Amniotic epithelial cell (primary cell): ENCODE measurements at regions not wholly inside any gene's neighbourhood (a gene's known extent, or its start where the extent isn't known, plus 50 kb on each side); places are given as distances from the start of the nearest gene placed in this dataset.

Experiments
- DNase-seq: peaks from one replicate; pipeline ENCODE4 v3.0.0-alpha.2; 2010; ENCODE audit warnings: low read depth

DNA sequence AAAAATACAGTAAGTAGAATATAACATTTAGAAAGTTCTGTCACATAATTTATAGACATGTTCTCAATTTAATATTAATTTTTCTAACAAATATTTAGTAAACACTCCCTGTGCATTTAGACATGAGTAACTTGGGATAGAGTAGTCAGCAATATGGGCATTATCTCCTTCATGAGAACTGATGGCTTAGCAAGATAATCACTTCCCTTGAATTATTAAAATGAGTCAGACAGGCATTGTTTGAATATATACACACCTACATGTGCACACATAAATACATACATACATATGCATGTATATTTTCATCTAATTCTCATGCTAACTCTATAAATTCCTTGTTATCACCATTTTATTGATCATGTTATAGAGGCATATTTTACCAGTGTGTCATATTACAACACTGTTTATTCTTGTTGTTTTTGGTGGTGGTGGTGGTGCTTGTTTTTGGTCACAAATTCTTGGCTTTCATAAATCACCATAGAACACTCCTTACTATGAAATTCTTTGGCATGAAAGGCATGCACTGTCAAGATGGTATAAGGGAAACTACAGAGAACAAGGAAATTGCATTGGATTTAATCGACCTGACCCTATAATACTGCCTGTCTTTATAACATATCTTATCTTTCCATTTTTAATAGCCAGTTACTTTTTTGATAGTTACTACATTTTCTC is 434.5 kb upstream of the MANEA start:
- DNase-seq, result no peak

DNA sequence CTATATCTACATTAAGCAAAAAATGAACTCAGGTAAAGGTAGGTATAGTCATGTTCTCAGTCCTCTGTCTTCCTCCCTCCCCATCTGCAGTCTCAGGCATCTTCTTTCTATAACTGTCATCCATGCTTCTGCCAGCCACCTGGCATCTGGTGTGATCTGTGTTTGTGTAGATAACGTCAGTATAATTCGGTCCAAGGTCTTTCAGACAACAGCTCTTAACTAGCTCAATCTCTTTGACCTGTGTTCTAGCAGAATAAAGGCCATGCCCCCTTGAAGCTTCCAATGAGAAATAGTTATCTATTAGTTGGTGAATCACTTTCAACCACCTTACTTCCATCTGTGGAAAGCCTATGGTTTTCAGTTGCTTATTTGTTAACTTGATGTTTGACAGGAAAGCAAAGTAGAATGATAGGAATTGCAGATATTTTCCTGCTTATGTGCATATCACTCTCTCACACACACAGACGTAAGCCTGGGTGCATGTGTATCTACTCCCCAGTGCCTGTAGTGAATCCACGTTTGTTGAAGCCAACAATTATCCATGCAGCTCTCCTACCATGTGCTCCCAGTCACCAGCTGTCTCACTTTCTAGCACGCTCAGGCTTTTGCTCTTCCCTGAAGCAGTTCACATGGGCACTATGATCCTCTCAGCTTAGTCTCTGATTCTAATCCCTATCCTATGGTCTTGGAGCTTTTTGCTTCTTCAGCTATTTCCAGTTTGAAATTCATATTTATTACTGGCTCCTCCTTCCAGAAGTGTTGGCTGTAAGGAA is 433.7 kb upstream of the MANEA start:
- DNase-seq, result no peak

DNA sequence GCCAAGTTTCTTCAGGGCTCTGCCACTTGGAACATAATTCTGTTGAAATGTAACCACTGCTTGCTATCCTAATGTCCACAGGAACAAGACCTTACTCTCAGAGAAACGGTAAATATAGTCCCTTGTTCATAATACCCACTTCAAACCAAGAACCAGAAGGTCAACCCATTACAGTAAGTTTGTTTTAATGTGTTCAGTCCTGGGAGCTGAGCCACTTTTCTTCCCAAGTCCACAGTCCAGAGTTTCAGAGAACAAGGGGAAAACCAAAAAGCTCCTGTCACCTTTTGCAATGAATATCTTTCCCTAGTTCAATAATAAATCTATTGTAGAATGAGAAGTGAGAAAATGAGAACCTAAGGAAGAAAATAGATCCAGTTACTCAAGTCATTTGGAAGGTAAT is 431.9 kb upstream of the MANEA start:
- no peak for DNase-seq

DNA sequence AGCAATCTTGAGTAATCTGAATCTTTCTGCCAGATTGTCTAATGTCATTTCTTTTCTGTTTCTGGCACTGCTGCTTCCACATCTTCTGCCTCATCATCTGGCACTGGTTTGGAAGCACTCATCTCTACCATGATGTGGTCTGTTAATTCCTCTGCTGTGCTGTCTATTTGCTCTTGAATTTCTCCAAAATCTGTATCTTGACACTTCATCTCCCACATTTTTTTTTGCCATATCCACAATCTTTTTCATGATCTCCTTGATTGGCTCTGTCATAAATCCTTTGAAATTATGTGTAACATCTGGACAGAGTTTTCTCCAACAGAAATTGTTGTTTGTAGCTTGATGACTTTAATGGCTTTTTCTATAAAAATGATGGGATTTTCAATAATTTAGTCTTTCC is 417.8 kb upstream of the MANEA start:
- no peak for DNase-seq

DNA sequence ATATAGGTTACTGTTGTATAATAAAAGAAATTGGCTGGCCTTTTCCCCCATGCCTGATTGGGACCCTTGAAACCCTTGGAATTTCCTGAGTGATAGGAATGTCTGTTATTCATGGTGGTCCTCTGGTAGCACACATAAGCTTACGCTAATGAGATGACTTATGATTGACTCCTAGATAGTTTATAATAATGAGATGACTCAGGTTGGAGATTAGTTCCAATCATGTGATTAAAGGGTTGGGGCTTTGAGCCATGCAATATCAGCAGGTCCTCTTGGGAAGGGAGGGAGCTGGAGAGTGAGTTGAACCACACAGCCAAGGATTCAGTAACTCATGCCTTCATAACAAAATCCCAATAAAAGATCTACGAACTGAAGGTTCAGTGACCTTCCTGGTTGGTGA is 407.6 kb upstream of the MANEA start:
- peak; percentile 7 for DNase-seq

DNA sequence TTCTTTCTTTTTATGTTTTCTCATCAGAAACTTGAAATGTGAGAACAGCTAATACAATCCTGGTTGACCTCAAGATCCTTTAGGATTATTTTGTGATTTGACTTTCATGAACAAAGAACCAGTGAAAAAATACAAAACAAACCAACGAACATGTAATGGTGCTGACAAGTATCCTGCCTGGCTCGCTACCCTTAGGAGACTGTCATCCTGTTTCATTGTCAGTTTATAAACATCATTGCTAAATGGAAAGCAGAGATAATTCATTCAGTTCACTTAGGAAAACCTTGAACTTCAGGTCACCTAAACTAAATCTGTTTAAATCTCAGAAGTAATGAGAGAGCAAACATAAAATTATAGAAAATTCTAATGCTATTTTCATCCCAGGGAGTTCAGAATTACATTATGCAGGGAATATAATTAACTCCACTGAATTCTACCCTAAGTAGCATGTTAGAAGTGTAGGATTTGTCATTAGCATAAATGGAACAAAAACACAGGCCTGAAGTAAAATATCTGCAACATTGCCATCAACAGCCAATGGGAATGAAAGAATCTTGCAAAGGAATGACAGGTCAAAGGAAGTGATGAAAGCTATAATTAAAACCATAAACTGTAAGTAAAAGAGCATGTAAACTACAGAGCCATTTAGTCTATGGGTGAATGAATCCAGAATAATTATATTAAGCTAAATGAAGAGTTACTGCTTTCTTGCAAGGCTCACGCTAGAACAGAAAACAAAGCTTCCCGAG is 401.2 kb upstream of the MANEA start:
- DNase-seq, result no peak

DNA sequence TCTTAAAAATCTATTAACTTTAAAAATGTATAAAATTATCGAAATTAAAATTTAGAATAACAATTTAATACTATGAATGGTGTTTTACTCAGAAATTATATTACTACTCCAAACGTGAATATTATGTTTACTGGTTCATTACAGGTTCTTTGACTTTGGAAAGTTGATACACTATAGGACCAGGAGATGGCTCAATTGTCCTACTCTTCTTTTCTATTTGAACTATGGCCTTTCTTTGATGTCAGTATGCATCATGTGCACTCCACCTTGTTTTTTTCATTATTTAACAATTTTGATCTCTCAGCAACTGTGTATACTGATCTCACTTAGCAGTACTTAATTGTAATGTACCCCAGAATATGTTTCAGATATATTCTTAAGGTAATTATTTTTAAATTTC is 391.5 kb upstream of the MANEA start:
- DNase-seq, result no peak

DNA sequence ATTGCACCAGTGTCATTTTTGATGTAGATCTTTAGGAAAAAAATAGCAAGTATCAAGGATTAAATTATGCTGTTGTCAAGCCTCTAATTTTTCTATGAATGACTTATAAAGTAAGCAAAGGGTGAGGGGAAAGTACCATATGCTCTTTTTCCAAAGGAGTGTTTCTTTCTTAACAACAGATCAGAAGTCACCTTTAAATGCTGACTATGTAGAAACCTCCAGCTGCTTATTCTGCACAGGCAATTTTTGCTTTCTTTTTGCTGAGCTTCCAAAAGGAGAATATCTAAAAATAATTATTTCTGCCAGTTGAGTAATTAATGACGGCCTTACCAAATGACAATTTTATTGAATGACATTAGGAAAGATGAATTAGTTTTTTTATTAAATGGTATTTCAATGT is 390.6 kb upstream of the MANEA start:
- DNase-seq, result no peak

DNA sequence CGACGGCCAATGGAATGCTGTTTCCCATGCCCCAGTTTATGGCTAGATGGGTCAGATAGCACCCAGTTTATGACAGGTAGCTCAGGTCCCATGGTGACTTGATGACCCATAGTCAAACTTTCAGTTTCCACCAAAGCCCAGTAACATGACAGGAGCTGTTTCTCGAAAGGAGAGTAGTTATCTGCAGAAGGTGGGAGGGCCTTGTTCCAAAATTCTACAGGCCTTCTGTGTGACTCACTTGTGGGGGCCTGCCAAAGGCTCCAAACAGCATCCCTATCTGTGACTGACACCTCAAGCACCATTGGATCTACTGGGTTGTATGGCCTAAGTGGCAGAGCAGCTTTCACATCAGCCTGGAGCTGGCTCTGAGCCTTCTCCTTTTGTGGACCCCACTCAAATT is 379.7 kb upstream of the MANEA start:
- no peak for DNase-seq

DNA sequence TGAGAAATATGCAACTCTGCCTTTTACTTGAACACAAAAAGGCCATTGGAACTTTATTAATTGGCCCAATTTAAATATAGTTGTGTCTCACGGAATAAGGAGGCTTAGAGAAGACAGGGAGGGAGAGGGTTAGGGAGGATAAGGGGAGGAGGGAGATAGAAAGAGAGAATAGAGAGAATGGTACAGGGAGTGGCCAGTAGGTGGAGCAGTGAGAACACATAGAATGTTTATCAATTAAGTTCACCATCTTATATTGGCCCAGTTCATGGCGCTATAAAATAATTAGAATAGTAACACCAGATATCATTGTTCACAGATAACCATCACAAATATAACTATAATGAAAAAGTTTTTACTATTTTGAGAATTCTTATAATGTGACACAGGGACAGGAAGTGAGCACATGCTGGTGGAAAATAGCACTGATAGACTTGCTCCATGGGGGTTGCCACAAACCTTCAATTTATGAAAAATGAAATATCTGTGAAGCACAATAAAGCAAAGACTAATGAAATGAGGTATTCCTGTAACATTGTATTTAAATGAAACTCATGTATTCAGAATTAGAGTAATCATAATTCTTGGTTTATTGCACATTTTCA is 374.1 kb upstream of the MANEA start:
- DNase-seq, result peak; percentile 45

DNA sequence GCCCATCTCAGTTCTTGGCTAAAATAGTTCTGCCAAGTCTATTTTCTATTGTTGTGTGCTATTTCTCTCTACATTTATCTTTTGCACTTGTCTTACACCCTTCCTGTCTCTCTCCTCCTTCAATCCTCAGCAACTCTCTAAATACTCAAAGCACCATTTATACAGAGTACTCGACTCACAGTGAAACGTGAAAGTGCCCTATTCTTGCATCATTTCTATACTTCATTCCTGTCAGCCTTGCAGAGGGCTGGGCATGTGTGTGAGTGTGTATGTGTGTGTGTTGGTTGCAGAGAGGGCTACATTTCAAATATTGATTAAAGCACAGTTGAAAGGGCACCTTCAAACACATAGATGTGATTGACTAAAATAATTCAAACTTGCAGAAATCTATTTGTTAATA is 373.2 kb upstream of the MANEA start:
- DNase-seq, result no peak

DNA sequence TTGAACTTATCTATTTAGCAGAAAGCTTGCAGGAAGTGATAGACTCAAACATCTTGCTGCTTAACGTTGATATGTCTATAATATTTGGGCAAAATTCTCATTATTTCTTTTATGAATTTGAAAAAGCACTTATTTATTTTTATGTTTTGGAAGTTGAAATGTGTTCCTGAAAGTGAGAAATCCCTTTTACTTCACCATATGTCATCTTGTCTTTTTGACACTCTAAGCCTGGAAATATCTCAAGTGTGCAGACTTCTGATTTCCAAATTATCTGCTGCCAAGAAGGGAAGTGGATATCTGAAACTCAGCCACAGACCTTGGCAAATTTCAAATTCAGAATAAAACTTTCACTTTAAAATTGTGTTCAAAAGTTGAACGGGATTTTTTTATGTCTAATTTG is 368.7 kb upstream of the MANEA start:
- no peak for DNase-seq

DNA sequence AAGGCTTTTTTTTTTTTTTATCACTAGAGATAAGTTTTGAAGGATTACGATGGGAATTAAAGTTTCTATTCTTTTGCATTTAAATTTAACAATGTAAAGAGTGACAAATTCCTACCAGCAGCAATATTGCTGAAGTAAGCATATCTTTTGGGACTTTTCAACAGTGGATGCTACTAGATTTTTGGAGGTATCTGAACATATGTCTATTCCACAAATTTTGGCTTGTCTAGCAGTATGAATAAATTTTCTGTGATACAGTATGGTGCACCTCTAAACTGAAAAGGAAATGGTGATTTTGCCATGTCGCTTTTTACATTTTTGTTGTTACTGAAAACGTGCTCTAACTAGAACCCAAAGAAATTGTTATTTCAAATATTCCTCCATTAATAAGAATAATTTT is 368.3 kb upstream of the MANEA start:
- DNase-seq, result no peak

DNA sequence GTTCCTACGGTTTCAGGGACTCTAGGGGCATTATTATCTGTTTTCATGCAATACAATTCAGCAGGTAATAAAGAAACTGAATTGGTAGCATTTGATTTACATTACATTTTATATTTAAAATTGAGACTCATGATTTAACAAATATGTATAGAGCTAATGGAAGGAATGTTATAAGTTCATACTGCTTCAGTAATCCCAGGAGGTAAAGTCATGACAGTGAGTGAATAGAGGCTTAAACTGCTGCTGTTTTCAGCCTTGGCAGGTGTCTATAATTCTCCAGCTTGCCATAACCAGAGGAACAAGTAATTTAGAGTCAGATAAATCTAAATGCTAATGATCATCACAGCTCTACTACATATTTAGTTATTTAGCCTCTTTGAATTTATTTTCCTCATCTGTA is 360.8 kb upstream of the MANEA start:
- DNase-seq, result no peak

DNA sequence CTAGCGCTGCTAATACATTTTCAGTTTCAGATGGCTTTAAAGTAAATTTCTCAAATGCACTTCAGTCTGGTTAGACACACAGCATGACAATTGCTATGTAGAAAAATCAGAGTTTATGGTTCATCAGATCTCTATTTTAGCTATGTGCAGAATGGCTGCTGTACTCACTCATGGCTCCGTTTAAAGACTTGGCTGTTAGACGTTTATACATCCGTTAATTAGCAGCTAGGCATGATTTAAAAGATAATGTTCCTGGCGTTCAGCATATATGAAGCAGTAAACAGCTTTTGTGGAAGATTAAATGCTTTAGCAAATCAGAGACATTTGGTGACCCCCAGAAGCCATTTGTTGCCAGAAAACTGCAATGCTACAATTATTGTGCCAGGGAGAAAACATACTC is 350.0 kb upstream of the MANEA start:
- DNase-seq, result no peak

DNA sequence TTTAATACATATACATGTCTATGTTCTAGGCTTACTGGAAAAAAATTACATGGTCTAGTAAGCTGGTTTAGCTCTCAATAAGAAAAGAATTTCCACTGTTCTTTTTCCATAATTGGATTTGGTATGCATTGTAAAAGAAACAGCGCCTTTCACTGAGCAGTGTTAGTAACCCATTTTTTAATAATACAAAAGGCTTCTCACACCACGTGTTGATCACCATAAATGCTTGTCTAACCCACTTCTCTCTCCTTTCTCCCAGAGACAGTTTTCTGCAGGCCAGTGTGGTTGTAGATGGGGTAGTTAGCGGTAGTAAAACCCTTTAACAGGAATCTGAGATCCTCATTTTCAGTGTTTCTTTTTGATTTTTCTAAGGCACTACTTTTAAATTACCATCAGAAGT is 348.7 kb upstream of the MANEA start:
- DNase-seq, result no peak

DNA sequence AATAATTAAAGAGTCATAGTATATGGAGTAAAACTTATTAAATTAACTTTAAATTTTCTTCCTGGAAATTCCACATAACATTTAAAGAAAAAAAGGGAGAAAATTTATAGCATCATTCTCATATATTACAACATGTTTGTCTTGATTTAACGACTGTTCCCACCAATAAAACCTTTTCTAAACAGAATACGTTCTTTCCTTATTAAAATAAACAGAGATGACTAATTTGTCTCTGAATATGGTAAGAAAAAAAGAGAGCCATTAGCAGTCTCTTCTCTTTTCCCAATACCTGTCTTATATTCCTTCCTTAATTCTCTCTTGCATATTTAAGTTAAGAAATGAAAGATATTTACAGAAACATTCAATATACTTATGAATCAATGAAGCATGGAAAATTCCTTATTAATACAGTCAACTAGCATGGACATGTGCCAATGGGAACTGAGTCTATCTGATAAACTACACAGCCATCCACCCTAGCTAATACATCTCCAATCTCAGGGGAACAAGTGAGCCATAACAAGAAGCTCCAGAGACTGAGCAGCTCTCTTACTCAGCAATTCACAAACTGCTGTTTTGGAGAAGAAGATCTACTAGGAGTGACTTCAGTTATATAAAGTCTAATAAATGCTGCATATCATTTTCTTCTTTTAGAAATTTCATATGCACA is 347.1 kb upstream of the MANEA start:
- DNase-seq, result no peak

DNA sequence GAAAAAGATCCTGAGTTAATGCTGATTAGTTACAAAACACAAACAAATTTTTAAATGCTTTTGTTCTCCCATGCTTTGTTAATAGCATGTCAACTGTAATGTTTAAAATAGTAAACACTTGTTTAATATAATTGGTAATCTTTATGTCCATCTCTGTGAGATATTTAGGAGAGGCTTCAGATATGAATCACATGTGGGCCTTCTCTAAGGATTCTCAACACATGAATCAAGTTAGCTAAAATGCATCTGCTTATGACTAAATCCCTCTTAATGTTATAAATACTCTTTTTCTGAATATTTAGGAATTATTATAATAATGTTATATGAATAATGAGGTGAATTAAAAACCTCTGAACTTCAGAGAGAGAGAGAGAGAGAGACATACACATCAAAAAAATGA is 345.9 kb upstream of the MANEA start:
- DNase-seq, result peak; percentile 16

DNA sequence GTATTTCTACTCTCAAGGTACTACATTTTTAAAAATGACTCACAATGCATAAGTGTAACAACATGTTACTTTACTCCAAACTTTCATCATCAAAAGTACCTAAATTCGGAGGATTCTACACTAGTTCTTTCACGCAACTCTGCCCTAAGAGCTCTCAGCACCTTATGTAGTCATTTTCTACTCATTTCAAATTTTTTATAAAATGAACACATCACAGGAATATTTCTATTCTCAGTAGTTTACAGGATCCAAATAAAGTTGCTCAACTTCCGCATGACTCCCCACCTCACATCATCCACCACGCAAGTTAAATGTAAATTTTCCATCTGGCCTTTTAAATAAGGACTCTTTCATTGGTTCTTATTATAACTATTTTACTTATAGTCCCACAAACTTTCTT is 344.9 kb upstream of the MANEA start:
- DNase-seq, result peak; percentile 13

DNA sequence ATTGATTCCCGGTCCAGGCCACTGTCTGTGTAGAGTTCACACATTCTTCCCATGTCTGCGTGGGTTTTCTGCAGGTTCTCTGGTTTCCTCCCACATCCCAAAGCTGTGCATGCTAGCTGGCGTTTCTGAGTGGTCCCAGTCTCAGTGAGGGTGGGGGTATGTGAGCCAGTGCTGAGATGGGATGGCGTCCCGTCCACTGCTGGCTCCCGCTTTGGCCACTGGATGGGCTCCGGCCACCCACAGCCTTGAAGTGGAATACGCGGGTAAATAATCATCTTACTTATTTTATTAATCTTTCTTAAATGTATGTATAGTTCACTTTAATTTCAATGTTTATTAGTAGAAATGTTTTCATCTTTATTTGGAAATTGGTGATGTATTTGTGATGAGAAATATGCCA is 343.5 kb upstream of the MANEA start:
- no peak for DNase-seq

DNA sequence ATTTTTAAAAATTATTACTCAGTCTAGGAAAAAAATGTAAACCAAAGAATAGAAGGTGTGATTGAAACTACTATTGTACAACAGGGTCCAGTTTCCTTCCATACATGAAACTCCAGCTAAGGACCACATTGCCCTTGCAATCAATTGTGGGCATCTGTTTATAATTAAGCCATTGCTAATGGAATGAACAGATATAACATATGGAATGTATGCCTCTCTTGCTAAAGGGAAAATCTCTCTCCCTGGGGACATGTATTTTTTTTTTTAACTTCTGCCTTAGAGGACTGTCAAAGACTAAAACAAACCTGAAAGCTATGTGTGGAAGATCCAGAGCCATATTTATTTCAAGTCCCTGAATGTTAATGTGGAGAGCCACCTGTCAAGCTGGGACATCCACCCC is 336.8 kb upstream of the MANEA start:
- no peak for DNase-seq

DNA sequence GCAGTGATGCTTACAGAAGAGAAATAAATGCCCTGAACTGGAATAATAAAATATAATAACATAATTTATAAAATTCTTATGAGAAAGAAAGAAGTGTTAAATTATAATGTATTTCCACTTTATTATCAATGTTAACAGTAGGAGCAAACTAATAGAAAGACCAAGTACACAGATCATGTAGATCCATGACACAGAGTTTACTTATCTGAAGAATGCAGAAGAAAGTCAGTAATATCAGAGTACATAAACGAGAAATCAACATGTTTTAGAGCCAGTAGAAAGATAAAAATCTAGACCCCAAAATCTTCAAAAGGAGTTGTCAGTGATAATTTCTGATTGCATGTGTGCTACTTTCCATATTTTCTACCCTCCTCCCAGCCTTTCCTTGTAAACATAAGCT is 334.8 kb upstream of the MANEA start:
- peak; percentile 20 for DNase-seq
